GM21447 (cell line): ENCODE measurements at regions not wholly inside any gene's neighbourhood (a gene's known extent, or its start where the extent isn't known, plus 50 kb on each side); places are given as distances from the start of the nearest gene placed in this dataset.
"Not testable (repeated sequence)": the region's sequence is repeated elsewhere in the genome, so short reads cannot be mapped to it uniquely, and the experiment has no call there.

Experiments
- ATAC-seq: cut with Tn5 transposase; IDR thresholded peaks from one replicate; pipeline ENCODE4 v1.9.1; 2021; ENCODE audit not compliant: unreplicated experiment

DNA sequence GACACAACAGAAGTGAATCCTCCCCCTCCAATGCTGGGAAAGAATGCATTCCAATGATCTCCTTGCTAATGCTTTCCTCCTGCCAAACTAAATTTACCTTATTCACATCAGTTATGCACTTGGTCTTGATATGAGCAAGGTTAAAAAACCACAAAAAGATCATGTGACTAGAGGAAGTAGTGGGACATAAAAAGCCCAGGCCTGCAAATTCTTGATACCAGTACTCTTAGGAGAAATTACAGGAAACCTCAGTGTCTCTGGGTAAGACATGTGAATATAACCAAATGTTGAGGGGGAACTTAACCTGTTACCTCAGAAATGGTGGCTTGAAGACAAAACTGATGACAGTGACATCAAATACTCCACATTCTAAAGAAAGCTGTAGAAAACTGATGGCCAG lies 427.1 kb downstream of the RPS29 start:
- no peak for ATAC-seq

DNA sequence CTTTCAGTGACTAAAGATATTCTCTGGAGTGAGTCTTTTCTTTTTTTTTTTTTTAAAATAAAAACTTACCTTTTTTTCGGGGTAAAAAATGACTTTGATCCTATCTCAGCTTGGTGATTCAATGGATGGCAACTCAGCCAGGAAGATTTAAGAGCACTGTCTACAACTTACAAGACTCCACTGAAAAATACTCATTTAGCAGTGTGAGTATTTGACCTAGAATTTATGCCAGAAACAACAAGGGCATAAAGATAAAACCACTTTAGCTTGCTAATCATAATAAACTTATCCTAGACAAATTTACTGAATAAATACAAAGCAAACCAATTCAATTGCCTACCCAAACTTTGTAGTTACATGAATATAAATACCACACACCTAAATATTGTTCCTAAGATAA lies 446.6 kb downstream of the RPS29 start:
- no peak for ATAC-seq

DNA sequence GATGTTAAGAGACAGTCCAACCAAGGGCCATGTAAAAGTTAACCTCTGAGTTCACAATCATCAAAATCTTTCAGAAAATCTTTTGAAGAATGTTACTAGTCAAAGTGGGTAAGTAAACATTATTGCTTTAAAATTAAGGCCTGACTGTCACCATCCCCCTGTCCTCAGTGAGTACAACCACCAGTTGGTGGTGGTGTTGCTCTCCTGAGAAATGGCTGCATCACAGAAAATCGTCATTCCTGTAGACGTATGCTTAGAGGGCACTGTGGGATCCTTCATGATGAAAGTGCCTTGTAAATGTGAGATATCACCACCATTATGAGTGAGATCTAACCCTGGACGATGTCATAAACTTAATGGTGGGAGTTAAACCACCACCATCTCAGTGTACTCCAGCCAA lies 451.2 kb downstream of the RPS29 start:
- no peak for ATAC-seq

DNA sequence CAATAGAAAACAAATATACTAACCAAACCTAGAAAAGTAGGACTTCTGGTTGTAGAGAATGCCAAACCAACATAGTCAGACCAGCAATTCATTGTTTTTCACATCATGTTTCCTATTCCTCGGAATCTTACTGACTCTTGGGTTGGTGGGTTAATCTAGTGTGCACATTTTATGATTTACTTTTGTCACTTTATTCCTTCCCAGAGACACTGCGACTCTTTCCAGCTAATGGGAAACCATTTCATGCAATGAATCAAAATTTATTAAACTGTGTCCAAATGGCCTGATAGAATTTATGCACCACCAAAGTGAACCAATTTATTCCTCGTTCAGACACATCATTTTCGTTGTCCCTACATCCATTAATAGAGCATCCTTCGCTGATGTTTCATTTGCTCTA lies 464.9 kb downstream of the RPS29 start:
- no peak for ATAC-seq

DNA sequence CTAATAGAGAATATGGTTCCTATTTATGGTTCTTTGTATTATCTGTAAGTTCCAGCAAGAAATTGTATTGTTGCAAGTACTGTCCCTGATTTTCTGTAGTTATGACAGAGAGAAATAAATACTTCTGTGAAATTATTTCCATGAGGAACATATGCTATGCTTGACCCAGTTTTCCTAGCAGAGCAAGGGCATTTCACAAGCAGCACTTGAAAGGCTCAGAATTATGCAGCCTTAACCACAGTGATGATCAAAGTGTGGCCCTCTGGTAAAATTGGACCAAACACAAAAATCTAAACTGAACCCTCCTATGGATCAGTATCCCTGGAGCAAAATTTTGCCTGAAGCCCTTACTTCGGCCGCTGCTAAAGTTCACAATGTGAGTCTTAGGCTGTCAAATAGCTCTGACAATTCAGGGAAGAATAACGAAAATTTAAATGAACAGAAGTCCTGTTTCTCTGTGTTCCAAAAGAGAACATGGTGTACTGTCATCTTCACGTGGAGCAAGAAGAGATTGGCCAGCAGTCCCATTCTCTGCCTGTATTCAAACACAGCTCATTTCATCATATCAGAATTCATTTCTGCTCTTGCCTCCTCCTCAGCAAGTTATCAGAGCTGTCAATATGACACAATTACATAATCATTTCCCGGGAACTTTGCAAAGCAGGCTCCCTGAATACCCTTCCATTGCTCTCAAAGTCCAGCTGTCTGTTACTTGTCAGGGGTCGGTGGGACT lies 471.9 kb downstream of the RPS29 start:
- no peak for ATAC-seq

DNA sequence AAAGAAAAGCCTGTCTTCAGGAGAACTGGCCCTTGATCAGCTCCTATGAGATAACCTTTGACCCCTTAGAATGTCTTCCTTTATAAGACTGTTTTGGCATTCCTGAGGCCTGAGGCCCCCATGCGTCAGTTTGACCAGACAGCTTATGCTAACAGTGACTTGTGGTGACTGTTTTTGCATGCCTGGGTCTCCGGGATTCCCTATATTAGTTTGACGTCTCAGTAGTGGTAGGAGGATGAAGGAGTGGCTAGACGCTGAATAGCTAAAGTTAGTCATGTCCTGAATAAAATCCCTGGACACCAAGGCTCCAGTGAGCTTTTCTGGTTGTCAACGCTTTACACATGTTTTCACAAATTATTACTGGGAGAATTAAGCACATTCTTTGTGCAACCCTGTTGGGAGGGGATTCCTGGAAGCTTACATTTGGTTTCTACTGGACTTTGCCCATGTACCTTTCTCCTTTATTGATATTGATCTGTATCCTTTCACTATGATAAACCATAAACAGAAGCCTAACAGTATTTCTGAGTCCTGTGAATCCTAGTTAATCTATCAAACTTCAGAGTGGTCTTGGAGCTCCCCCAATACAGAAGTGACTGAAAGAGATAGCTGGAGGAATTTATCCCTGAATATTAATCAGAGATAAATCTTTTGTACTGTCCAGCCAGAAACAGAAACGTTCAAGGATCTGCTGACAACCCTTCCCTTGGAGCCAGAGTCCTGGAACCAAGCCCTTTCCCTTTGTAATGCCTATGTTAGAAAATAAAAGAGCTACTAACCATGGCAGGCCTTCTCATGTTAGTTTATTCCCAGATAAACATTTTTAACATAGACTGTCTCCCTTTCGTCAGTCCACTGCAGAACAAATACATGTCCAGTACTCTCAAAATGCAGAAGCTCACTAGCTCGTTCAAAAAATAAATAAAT lies 479.2 kb downstream of the RPS29 start:
- no peak for ATAC-seq

DNA sequence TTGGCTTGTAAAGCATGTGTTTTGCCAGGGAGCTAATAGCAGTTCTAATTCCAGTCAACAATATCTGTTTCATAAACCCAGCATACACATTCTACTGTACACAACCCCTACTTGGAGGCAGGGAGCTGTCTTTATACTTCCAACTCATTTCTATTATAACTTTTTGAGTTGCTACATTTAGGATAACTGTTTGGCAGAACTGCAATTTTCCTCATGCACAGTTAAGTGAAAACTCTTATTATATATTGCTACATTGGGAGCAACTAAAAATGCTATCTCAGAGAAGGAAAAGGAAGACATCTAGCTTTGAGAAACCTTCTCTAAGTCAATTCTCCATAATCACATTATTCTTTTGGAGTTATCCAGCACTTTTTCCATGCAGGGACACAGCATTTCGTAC lies 480.2 kb downstream of the RPS29 start:
- ATAC-seq, result no peak

DNA sequence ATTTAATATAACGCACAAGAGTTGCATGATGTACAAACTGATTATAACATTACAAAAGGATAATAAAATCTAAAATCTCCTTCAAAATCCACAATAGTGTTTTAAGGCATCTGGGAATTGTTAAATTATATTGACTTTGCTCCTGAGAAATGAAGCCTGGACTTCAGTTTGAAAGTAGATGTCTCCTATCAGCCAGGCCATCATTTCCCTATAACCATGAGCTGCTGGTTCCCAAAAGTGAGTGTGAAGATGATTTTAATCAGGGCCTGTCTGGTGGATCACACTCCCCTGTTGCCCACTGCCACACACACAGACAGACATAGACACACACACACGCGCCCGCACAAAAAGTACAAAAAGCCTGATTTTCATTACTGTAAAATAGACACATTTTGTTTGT lies 480.7 kb downstream of the RPS29 start:
- ATAC-seq, result no peak

DNA sequence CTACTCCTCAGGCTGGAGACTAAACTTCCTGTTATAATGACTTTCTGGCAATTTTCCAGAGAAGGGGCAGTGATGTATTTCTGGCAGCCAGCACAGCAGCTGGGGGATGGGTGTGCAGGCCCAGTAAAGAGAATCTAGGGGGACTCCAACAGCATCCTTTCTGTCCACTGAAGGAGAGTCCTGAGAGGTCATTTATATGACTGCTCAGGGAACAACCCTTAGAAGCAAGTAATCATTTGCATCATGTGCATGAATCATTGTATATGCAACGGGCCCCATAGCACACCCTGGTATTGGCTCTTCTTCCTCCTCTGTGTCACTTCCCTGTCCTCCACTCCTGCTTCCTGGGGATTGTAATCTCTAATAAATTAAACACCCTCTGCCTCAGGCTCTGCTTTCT lies 493.8 kb downstream of the RPS29 start:
- no peak for ATAC-seq

DNA sequence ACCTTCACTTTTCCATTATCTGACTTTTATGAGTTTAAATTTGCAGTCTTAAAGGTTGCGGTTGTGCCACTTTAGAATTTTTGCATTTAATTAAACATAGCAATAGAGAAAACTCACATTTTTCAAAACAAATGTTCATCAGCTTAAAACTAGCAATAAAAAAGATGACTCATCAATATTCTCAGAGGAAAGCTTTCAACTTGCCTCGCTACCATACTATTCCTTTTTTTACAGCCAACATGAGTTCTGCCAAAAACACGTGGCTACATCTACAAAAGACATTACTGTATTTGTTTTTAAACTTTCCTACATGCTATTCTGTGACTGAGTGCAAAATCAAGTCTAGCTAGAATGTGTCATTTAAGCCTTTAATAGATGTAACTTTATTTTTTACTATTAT lies 497.1 kb downstream of the RPS29 start:
- no peak for ATAC-seq

DNA sequence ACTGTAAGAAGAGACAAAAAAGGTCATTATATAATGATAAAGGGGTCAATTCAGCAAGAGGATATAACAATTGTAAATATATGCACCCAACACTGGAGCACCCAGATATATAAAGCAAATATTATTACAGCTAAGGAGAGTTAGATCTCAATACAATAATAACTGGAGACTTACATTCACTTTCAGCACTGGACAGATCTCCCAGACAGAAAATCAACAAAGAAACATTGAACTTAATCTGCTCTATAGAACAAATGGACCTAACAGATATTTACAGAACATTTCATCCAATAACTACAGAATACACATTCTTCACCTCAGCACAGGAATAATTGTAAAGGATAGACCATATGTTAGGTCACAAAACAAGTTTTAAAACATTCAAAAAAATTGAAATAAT lies 512.9 kb downstream of the RPS29 start:
- not testable (repeated sequence) for ATAC-seq

DNA sequence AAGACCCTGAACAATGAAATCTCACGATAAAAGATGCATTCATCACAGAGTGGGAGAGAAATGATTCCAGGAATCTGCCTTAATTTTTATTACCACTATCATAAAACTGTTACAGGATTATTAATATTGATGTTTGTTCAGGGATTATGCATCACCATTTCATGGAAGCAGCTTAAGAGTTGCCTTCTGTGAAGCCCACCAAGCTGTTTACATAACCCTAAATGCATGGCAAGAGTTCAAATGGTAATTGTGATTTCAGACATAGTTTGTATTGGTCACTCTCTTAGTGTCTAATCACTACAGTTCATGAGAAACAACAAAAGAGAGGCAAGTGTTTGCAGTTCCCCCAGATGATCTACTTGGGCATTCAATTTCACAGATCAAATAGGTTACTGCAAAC lies 527.7 kb downstream of the RPS29 start:
- ATAC-seq, result no peak

DNA sequence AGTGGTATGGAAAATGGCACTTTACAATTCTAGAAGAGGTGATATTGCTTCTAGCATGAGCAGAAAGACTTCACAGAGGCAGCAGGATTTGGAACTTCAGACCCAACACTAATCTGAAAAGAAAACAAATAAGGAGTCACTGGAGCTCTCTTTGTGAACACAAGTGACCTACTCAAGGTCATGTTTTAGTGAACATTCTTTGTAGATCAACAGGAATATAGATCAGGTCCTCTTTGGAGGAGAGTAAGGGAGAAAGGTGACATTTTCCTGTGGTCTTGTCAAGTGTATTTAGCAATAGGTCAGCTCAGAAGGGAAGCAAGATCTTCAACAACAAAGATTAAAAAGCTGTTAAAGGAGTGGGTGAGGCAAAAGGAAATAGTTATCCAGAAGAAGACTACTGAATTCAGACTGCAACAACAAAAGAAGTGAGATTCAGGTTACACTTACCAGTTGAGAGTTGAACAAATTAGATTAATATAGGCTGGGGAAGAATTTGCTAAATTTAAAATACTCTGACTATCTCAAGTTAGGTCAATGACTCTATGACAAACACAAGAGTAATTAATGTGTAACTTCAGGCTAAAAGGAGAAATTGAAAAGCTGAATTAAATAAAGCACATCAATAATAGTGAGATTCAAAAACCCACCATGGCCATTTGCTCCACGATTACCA lies 528.2 kb downstream of the RPS29 start:
- no peak for ATAC-seq

DNA sequence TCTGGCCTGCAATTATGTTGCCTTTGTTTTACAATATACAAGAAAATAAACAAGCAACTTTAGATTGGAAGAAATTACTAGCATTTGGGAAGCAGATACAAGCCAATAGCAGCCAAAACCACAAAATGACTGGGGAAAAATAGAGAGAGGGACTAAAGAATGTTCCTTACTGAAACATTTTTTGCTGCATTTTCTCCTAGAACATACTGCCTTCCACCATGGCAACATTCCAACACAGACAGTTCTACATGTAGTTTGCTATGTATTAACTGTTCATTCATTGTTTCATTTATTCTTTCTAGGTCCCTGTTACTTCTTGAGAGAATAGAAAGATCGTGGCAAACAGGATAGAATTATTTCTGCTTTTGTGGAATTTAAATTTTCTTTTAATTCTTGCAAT lies 530.2 kb downstream of the RPS29 start:
- ATAC-seq, result no peak

DNA sequence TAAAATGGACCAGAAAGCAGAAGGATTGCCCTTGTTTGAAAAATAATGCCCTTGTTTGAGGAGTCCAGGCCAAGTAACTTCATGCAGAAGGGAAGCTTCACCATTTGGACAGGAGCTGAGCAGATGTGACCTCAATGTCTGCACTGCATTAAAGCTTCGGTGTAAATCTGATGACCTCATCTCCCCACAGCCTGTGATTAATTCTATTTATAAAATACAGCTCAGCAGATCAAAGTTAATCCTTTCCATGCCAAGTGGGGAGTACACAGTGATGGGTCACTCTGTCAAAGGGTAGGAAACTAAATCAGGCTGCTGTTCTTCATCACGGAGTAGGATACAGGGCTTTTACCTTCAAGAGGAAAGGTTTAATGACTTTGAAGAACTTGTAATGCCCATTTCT lies 533.7 kb downstream of the RPS29 start:
- no peak for ATAC-seq

DNA sequence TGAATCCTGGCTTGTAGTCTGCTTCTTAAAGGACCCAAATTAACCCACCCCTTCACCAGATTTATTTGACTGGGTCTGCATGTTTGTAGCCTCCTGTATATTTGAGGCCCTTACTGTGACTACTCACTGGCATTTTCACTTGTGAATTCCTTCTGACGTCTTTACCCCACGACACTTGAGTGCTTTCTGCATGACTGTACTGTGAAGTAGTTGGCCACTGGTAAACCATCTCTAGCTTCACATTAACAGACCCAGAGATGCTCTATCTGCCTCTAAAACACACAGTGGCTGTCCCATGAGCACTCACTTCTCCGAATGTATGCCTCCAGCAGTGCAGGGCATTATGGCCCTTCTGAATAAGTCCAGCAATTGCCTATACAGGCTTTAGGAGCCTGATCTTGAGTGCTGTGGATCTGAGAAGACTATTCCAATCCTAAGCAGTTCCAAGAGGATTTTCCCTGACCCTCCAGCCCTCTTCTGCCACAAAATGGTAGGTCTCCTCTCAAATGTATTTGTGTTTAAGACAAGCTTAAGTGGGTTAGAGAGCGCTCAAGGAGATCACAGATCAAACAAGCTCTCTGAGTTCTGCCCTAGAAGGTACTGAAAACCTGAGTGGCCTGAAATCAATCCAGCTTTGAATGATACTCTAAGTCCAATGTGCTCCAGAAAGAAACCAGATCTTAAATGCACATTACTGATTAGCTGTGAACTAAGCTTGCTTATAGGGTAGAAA lies 534.7 kb downstream of the RPS29 start:
- ATAC-seq, result no peak

DNA sequence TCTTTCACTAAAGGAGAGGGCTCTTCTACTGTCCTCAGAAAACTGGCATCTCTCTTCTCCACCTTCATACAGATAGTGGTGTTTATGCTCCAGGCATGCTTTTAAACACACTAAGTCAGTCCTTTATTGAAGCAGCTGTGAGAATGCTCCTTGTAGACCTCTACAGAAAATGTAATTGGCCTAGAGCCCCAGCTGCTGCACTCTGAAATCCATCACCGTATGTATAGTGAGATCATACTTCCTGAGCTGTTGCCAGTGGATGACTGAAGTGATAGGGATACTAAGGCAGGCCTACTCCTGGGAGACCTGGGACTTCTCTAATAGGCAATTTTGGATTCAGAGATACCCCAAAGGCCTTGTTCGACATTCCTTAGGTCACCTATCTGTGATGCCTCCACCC lies 535.4 kb downstream of the RPS29 start:
- ATAC-seq, result no peak

DNA sequence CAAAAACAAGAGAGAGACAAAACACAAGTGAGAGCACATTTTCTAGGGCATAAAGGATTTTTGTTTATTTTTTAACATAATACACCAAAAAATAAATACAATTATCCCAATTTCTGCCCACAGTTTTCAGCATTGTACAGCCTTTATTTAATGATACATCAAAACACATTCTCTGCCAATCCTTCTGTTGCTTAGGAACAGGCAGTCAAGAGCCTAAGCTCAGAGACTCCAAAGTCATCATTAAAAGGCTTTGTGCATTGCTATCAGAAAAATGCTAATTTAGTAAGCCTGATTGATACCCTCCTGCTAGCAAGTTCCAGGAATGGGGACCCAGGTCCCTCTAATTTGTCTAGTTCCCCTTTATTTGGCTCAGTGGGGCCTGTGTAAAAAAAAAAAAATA lies 536.5 kb downstream of the RPS29 start:
- no peak for ATAC-seq

DNA sequence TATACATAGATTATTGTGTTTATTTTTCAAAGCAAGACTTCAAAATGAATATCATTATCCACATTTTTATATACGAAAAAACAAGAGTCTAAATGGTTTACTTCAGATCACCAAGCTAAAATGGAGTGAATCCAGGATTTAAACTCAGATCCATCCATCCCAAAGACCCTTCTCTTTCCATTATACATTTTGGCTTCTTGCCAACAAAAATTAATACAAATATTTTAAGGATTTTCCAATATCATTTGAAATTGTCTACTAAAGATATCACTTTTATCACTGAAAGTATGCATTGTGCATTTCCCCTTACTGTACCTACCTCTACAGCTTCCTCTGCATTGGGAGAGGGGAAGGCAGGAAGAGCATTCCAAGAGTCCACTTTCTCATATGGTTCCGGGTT lies 541.2 kb downstream of the RPS29 start:
- ATAC-seq, result no peak

DNA sequence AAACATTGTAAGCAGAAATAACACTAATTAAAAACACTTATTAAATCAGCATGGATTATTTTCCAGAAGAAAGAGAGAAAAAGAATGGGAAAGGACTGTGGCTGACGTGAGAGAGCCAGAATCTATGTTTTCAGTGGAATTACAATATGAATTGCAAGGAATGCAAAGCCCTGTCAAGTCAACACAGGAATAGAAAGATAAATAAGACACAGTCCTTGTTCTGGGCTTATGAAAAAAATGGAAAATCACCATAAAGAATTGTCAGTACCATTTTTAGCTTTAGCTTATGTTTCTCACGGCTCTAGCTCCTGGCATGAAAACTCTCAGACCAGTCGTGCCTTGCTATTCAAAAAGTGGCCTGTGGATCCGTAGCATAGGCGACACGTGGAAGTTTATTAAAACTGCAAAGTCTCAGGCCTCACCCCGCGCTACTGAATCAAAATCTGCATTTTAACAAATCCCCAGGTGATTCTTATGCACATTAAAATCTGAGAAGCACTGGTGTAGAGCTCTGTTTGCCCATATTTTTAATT lies 549.1 kb downstream of the RPS29 start:
- ATAC-seq, result no peak

DNA sequence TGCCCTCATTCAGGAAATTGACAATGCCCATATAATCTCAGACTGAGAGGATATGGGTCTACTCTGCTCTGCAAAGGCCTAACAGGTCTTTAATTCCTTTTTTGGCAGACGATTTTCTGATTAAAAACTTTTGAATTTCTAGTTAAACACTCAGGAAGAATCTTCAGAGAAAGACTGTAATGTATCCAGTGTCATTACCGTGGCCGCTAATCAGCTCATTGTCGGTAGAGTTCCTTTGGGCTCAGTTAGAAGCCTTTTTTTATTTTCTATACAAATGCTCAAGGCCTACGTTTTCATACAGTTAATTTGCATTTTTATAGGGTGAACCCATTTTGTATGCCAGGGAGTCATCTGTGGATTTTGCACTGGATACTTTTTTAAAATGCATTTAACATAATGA lies 549.9 kb downstream of the RPS29 start:
- ATAC-seq, result no peak
